HEK293T (cell line): ENCODE measurements at regions not wholly inside any gene's neighbourhood (a gene's known extent, or its start where the extent isn't known, plus 50 kb on each side); places are given as distances from the start of the nearest gene placed in this dataset.

Experiments
- CTCF ChIA-PET: fragments of 350-600 bp; formaldehyde crosslinking; extraction: SDS; loops from one replicate; lab custom pipeline; 2021; ENCODE audit warnings: antibody characterized with exemption, inconsistent platforms; lab: Yijun Ruan, JAX
- POLR2A ChIA-PET: fragments of 350-600 bp; formaldehyde crosslinking; extraction: SDS; loops from one replicate; lab custom pipeline; 2020; ENCODE audit warnings: antibody characterized with exemption, inconsistent platforms; lab: Yijun Ruan, JAX
- DNase-seq: peaks from one replicate; pipeline ENCODE4 v3.0.0; 2012; ENCODE audit warnings: mixed read lengths; ENCODE audit errors: extremely low spot score
- ARNT ChIP-seq: fragments of 450-650 bp; IDR thresholded peaks from 2 replicates; pipeline ENCODE4 v1.6.1; 2017; ENCODE audit warnings: mild to moderate bottlenecking
- BHLHE40 ChIP-seq: fragments of 450-650 bp; IDR thresholded peaks from 2 replicates; pipeline ENCODE4 v1.6.1; 2016; ENCODE audit warnings: mild to moderate bottlenecking, moderate library complexity, borderline replicate concordance
- CTBP1 ChIP-seq: fragments of 450-650 bp; IDR thresholded peaks from 2 replicates; pipeline ENCODE4 v1.6.1; 2016; ENCODE audit warnings: borderline replicate concordance
- ELF4 ChIP-seq: fragments of 450-650 bp; IDR thresholded peaks from 2 replicates; pipeline ENCODE4 v1.6.1; 2017; ENCODE audit warnings: antibody characterized with exemption
- FOXA1 ChIP-seq: fragments of 450-650 bp; IDR thresholded peaks from 2 replicates; pipeline ENCODE4 v1.6.1; 2016; ENCODE audit warnings: mild to moderate bottlenecking
- FOXK2 ChIP-seq: fragments of 450-650 bp; IDR thresholded peaks from 2 replicates; pipeline ENCODE4 v1.6.1; 2016; ENCODE audit warnings: mild to moderate bottlenecking
- FOXM1 ChIP-seq: fragments of 450-650 bp; IDR thresholded peaks from 2 replicates; pipeline ENCODE4 v1.6.1; 2017; ENCODE audit warnings: mild to moderate bottlenecking, borderline replicate concordance
- HDGF ChIP-seq: fragments of 450-650 bp; IDR thresholded peaks from 2 replicates; pipeline ENCODE4 v1.6.1; 2017; ENCODE audit warnings: antibody characterized with exemption, borderline replicate concordance
- L3MBTL2 ChIP-seq: fragments of 450-650 bp; conservative IDR thresholded peaks from 2 replicates; pipeline ENCODE4 v1.6.1; 2016; ENCODE audit warnings: mild to moderate bottlenecking
- LEF1 ChIP-seq: fragments of 450-650 bp; IDR thresholded peaks from 2 replicates; pipeline ENCODE4 v1.6.1; 2017; ENCODE audit warnings: mild to moderate bottlenecking, borderline replicate concordance
- NFRKB ChIP-seq: fragments of 450-650 bp; IDR thresholded peaks from 2 replicates; pipeline ENCODE4 v1.6.1; 2016; ENCODE audit warnings: mild to moderate bottlenecking, moderate library complexity
- PKNOX1 ChIP-seq: fragments of 450-650 bp; IDR thresholded peaks from 2 replicates; pipeline ENCODE4 v1.6.1; 2016
- SP1 ChIP-seq: fragments of 450-650 bp; IDR thresholded peaks from 2 replicates; pipeline ENCODE4 v1.6.1; 2017
- SUZ12 ChIP-seq: fragments of 450-650 bp; IDR thresholded peaks from 2 replicates; pipeline ENCODE4 v1.6.1; 2016; ENCODE audit warnings: mild to moderate bottlenecking
- TARDBP ChIP-seq: fragments of 450-650 bp; IDR thresholded peaks from 2 replicates; pipeline ENCODE4 v1.6.1; 2016
- ZNF384 ChIP-seq: fragments of 450-650 bp; IDR thresholded peaks from 2 replicates; pipeline ENCODE4 v1.6.1; 2016

- TF ChIP-seq ARNT = no peak
- no peak for TF ChIP-seq FOXM1
- no peak for TF ChIP-seq CTBP1
- no peak for TF ChIP-seq LEF1
- TF ChIP-seq BHLHE40 = no peak
- no peak for TF ChIP-seq FOXK2
- no peak for TF ChIP-seq L3MBTL2
- TF ChIP-seq ZNF384 = no peak
- TF ChIP-seq ELF4 = no peak
- no peak for TF ChIP-seq TARDBP
- TF ChIP-seq SP1 = no peak
- TF ChIP-seq HDGF = no peak
- POLR2A ChIA-PET = no interaction called here
- DNase-seq = no peak
- CTCF ChIA-PET = interaction anchor here (1.0 kb wide), 1 partner anchor 984 kb away, joined by 3 read pairs; no protein-coding TSS in a partner anchor
These were observed 307.1 kb upstream of the ZNF507 start for GRCh38 chr19:32038021-32038920.

- TF ChIP-seq LEF1 = no peak
- DNase-seq = no peak
- ChIA-PET CTCF (interaction anchor here (1.0 kb wide), 1 partner anchor 984 kb away, joined by 3 read pairs; no protein-coding TSS in a partner anchor), POLR2A (no interaction called here)
These were observed 306.4 kb upstream of the ZNF507 start for GRCh38 chr19:32038961-32039360.

- POLR2A ChIA-PET = no interaction called here
- CTCF ChIA-PET = interaction anchor here (1.0 kb wide), 1 partner anchor 985 kb away, joined by 3 read pairs; no protein-coding TSS in a partner anchor
- DNase-seq = no peak
- TF ChIP-seq FOXM1 (no peak), SUZ12 (no peak), SP1 (no peak), LEF1 (no peak), CTBP1 (no peak), ELF4 (no peak), NFRKB (no peak), HDGF (no peak), TARDBP (no peak), L3MBTL2 (no peak), ZNF384 (no peak), BHLHE40 (no peak), FOXA1 (no peak), ARNT (no peak), PKNOX1 (no peak), FOXK2 (no peak)
These were observed 306.0 kb upstream of the ZNF507 start for GRCh38 chr19:32039440-32039839.

- TF ChIP-seq NFRKB = no peak
- no peak for TF ChIP-seq HDGF
- no peak for TF ChIP-seq PKNOX1
- TF ChIP-seq FOXA1 = no peak
- ChIA-PET CTCF (interaction anchor here (0.6 to 1.2 kb wide), 2 partner anchors 11 to 183 kb away, joined by 3 read pairs; no protein-coding TSS in a partner anchor), POLR2A (no interaction called here)
- no peak for DNase-seq
These were observed 305.2 kb upstream of the ZNF507 start for GRCh38 chr19:32040236-32040635.

GRCh38 chr19:32041681-32042292 is 303.6 kb upstream of the ZNF507 start:
- DNase-seq = peak; percentile 64

GRCh38 chr19:32047788-32048187 is 297.6 kb upstream of the ZNF507 start:
- no peak for TF ChIP-seq SUZ12
- no peak for DNase-seq
- CTCF ChIA-PET = no interaction called here
- POLR2A ChIA-PET = no interaction called here

More at GRCh38 chr19:32041681-32042292, 303.6 kb upstream of the ZNF507 start:
- TF ChIP-seq FOXK2 (no peak), BHLHE40 (no peak), NFRKB (no peak), L3MBTL2 (no peak), HDGF (no peak), LEF1 (no peak), CTBP1 (no peak)
- CTCF ChIA-PET = no interaction called here
- POLR2A ChIA-PET = no interaction called here

GRCh38 chr19:32053376-32053775 is 292.0 kb upstream of the ZNF507 start:
- ChIA-PET POLR2A (no interaction called here), CTCF (no interaction called here)
- no peak for DNase-seq
- no peak for TF ChIP-seq SP1
- no peak for TF ChIP-seq ZNF384
- TF ChIP-seq CTBP1 = no peak
